ENCODE measurements at regions not wholly inside any gene's neighbourhood (a gene's known extent, or its start where the extent isn't known, plus 50 kb on each side); places are given as distances from the start of the nearest gene placed in this dataset.
"Not testable (repeated sequence)": the region's sequence is repeated elsewhere in the genome, so short reads cannot be mapped to it uniquely, and the experiment has no call there.

DNA sequence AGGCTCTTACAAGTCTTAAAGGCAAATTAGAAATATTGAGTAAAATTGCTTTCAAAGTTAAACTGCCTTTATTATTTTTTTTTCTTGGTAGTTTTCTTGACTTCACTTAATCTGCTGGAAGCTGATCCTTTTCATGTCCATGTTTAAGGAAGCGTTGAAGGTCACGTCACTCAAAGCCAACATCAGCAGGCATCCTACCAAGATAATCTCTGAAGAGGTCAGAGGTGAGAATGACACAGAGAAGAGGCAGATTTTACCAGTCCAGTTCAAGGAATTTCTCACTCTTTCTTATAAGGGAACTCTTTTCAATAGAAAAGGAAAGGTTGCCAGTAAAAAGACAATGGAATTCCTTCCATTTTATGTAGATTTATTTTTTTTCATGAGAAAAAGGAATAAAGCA lies 259.8 kb downstream of the ANXA1 start:
- TF ChIP-seq, protein P1, sequence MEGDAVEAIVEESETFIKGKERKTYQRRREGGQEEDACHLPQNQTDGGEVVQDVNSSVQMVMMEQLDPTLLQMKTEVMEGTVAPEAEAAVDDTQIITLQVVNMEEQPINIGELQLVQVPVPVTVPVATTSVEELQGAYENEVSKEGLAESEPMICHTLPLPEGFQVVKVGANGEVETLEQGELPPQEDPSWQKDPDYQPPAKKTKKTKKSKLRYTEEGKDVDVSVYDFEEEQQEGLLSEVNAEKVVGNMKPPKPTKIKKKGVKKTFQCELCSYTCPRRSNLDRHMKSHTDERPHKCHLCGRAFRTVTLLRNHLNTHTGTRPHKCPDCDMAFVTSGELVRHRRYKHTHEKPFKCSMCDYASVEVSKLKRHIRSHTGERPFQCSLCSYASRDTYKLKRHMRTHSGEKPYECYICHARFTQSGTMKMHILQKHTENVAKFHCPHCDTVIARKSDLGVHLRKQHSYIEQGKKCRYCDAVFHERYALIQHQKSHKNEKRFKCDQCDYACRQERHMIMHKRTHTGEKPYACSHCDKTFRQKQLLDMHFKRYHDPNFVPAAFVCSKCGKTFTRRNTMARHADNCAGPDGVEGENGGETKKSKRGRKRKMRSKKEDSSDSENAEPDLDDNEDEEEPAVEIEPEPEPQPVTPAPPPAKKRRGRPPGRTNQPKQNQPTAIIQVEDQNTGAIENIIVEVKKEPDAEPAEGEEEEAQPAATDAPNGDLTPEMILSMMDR (IDR thresholded peaks at IDR 0.05; ENCODE audit: insufficient read depth, low read length), result no peak
- DNase-seq (ENCODE audit: low read depth), result no peak
- no peak overlapping the region for H3K4me3 ChIP-seq (ENCODE audit: low read depth, low read length)

DNA sequence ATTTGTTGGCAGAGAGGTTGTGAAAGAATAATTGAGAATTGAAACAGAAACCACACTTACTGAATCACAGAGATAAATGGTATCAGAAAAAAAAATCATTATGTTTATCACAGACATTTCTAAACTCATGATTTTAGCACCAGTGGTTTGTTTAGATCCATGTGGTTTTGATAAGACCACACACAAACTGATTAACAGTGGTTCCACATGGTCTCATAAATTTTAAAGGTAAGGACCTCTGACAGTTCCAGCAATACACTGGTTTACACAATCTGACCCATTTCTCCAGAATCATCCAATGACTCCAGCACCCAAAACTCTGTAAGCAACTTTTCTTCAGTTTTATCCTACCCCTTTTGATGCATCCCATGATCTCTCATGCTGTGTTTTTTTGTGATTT lies 261.2 kb downstream of the ANXA1 start:
- TF ChIP-seq, protein P1 (IDR thresholded peaks at IDR 0.05; ENCODE audit: insufficient read depth, low read length), result no peak
- H3K4me3 ChIP-seq (ENCODE audit: low read depth, low read length), result no peak overlapping the region
- DNase-seq (ENCODE audit: low read depth), result peak; percentile 0

DNA sequence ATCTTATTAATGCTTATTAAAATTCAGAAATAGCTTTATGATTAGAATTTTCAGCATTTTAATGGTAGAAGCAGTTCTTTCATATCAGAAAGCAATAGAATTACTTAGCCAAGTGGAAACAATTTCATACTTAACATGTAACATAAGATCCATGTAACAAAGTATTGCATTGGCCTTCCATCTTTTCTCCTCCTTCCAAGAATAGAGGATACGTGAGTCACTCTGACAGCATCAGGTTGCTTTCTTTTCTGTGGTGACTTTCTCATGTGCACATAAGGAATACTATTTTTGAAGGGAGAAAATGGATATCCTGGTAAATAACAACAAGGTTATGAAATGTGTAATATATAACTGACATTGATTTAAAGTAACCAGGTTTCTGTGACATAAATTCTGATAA lies 272.2 kb downstream of the ANXA1 start:
- peak; percentile 1 for DNase-seq (ENCODE audit: low read depth)
- TF ChIP-seq, protein P1 (IDR thresholded peaks at IDR 0.05; ENCODE audit: insufficient read depth, low read length), result no peak
- no peak overlapping the region for H3K4me3 ChIP-seq (ENCODE audit: low read depth, low read length)

DNA sequence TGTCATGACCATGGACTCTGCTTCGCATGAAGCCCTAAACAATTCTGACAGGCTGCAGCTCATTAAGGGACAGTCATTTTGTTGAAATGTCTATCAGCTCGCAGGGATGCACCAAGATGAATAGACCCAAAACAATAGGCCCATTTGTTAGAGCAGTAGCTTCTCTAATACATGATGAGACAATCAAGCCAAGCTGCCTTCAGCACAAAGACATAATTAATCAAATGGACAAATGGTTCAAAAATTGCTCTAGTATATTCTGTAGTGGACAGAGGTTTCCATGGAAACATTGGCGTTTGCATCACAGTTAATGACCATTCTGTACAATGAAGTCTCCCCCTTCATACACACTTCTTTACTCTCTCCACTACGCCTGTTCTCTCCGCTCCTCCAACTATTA lies 274.6 kb downstream of the ANXA1 start:
- H3K4me3 ChIP-seq (ENCODE audit: low read depth, low read length), result no peak overlapping the region
- TF ChIP-seq, protein P1 (IDR thresholded peaks at IDR 0.05; ENCODE audit: insufficient read depth, low read length), result no peak
- DNase-seq (ENCODE audit: low read depth), result no peak

DNA sequence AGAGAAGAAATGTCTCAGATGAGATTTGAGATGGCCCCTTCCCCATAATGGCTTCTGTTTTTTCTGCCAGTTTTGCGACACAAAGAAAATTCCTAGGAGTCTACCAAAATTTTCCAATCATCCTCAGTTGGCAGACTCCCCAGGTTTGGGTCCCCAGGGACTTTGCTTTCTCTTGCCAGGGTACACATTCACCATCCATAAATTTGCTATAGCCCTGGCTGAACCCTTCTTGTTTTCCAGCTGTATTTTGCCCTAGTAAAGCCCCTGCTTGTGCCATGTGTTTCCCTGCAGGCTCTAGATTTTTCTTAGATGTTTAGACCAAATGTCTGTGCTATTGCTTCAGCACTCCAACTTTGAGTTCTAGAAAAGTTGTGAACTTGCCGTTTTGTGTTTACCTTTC lies 283.2 kb downstream of the ANXA1 start:
- H3K4me3 ChIP-seq (ENCODE audit: low read depth, low read length), result no peak overlapping the region
- TF ChIP-seq, protein P1 (IDR thresholded peaks at IDR 0.05; ENCODE audit: insufficient read depth, low read length), result no peak
- peak; percentile 2 for DNase-seq (ENCODE audit: low read depth)

DNA sequence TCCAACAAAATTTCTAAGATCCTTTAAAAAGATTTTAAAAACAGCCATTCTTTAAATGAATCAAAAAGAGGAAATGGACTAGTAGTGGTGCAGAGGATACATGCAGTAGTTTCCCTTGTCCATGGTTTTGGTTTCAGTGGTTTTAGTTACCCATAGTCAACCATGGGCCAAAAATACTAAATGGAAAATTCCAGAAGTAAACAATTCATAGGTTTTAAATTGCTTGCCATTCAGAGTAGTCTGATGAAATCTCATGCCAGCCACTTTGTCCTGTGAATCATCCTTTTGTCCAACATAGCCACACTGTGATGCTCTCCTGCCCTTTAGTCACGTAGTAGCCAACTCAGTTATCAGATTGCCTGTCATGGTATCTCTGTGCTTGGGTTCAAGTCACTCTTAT lies 286.1 kb downstream of the ANXA1 start:
- TF ChIP-seq, protein P1 (IDR thresholded peaks at IDR 0.05; ENCODE audit: insufficient read depth, low read length), result no peak
- DNase-seq (ENCODE audit: low read depth), result peak; percentile 2
- H3K4me3 ChIP-seq (ENCODE audit: low read depth, low read length), result no peak overlapping the region

DNA sequence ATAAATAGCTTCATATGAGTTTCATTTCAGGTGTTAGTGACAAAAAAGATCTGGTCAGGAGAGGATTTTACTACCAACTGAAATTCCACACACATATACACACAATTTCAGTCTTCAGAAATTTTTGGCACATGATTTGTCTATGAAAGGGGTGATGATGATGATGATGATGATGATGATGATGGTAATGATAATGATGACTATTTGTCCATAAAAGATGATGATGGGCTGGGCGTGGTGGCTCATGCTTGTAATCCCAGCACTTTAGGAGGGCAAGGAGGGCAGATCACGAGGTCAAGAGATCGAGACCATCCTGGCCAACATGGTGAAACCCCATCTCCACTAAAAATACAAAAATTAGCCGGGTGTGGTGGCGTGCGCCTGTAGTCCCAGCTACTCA lies 288.2 kb downstream of the ANXA1 start:
- not testable (repeated sequence) for DNase-seq (ENCODE audit: low read depth); H3K4me3 ChIP-seq (ENCODE audit: low read depth, low read length)

Data from fibroblast of the aortic adventitia (primary cell).